ENCODE measurements at regions not wholly inside any gene's neighbourhood (a gene's known extent, or its start where the extent isn't known, plus 50 kb on each side); places are given as distances from the start of the nearest gene placed in this dataset.

GRCh38 chr11:128289048-128289447, 298.3 kb downstream of the ETS1 start:
- DNase-seq: no peak
- H3K9me3 ChIP-seq (replicated peaks): no peaks in the 10 kb centered on the region
- H3K4me1 ChIP-seq: peaks cover 34% of the 10 kb centered on the region
- no peaks in the 10 kb centered on the region for H3K36me3 ChIP-seq
- H3K27ac ChIP-seq (replicated peaks): no peak overlapping the region
- intact Hi-C loops (cut with micrococcal nuclease): loop anchor here (5.0 to 10.0 kb wide), 2 partner anchors 104 to 343 kb away; no protein-coding TSS in a partner anchor
- no peak overlapping the region for H3K4me3 ChIP-seq
- TF ChIP-seq CTCF (IDR thresholded peaks at IDR 0.05; ENCODE audit: borderline replicate concordance): no peak
- H3K27me3 ChIP-seq (ENCODE audit: low read depth): no peaks in the 10 kb centered on the region

GRCh38 chr11:128288368-128288767, 299.0 kb downstream of the ETS1 start:
- Histone ChIP-seq H3K36me3 (no peaks in the 10 kb centered on the region), H3K4me3 (no peak overlapping the region), H3K9me3 (replicated peaks) (no peaks in the 10 kb centered on the region), H3K4me1 (peaks cover 29% of the 10 kb centered on the region), H3K27ac (replicated peaks) (no peak overlapping the region), H3K27me3 (ENCODE audit: low read depth) (no peaks in the 10 kb centered on the region)
- no peak for DNase-seq
- no peak for TF ChIP-seq CTCF (IDR thresholded peaks at IDR 0.05; ENCODE audit: borderline replicate concordance)
- intact Hi-C loops (cut with micrococcal nuclease): loop anchor here (5.0 to 10.0 kb wide), 2 partner anchors 104 to 344 kb away; no protein-coding TSS in a partner anchor

GRCh38 chr11:128285321-128285720, 302.0 kb downstream of the ETS1 start:
- H3K27me3 ChIP-seq (ENCODE audit: low read depth): no peaks in the 10 kb centered on the region
- H3K9me3 ChIP-seq (replicated peaks): no peaks in the 10 kb centered on the region
- H3K36me3 ChIP-seq: no peaks in the 10 kb centered on the region
- H3K4me1 ChIP-seq: peaks cover 6% of the 10 kb centered on the region
- intact Hi-C loops (cut with micrococcal nuclease): loop anchor here (5.0 to 10.0 kb wide), 2 partner anchors 101 to 347 kb away; no protein-coding TSS in a partner anchor
- H3K4me3 ChIP-seq: no peak overlapping the region
- DNase-seq: no peak
- no peak for TF ChIP-seq CTCF (IDR thresholded peaks at IDR 0.05; ENCODE audit: borderline replicate concordance)
- no peak overlapping the region for H3K27ac ChIP-seq (replicated peaks)

GRCh38 chr11:128284634-128285033, 302.7 kb downstream of the ETS1 start:
- H3K27ac ChIP-seq (replicated peaks): no peak overlapping the region
- TF ChIP-seq CTCF (IDR thresholded peaks at IDR 0.05; ENCODE audit: borderline replicate concordance): no peak
- H3K9me3 ChIP-seq (replicated peaks): no peaks in the 10 kb centered on the region
- H3K27me3 ChIP-seq (ENCODE audit: low read depth): no peaks in the 10 kb centered on the region
- no peak overlapping the region for H3K4me3 ChIP-seq
- intact Hi-C loops (cut with micrococcal nuclease): loop anchor here (5.0 to 10.0 kb wide), 2 partner anchors 100 to 348 kb away; no protein-coding TSS in a partner anchor
- no peaks in the 10 kb centered on the region for H3K4me1 ChIP-seq
- H3K36me3 ChIP-seq: no peaks in the 10 kb centered on the region
- DNase-seq: no peak

GRCh38 chr11:128283451-128283850, 303.9 kb downstream of the ETS1 start:
- intact Hi-C loops (cut with micrococcal nuclease): loop anchor here (10.0 kb wide), 1 partner anchor 99 kb away; no protein-coding TSS in a partner anchor
- Histone ChIP-seq H3K27ac (replicated peaks) (no peak overlapping the region), H3K4me1 (no peaks in the 10 kb centered on the region), H3K36me3 (no peaks in the 10 kb centered on the region), H3K9me3 (replicated peaks) (no peaks in the 10 kb centered on the region), H3K4me3 (no peak overlapping the region), H3K27me3 (ENCODE audit: low read depth) (no peaks in the 10 kb centered on the region)
- no peak for TF ChIP-seq CTCF (IDR thresholded peaks at IDR 0.05; ENCODE audit: borderline replicate concordance)
- DNase-seq: no peak

Measured in left ventricle myocardium inferior (tissue), 1 donor.